GM21528 (cell line): ENCODE measurements at regions not wholly inside any gene's neighbourhood (a gene's known extent, or its start where the extent isn't known, plus 50 kb on each side); places are given as distances from the start of the nearest gene placed in this dataset.
"Not testable (repeated sequence)": the region's sequence is repeated elsewhere in the genome, so short reads cannot be mapped to it uniquely, and the experiment has no call there.

ENCODE experiments used
- ATAC-seq: cut with Tn5 transposase; IDR thresholded peaks from one replicate; pipeline ENCODE4 v1.9.1; 2021; ENCODE audit warnings: mild to moderate bottlenecking, moderate library complexity; ENCODE audit not compliant: unreplicated experiment, low FRiP score

- no peak for ATAC-seq
Measured at GRCh38 chr10:8128511-8128910, 74.0 kb downstream of the GATA3 start.

- ATAC-seq = no peak
Measured at GRCh38 chr10:8129438-8129837, 75.0 kb downstream of the GATA3 start.

- ATAC-seq = peak; percentile 75
Measured at GRCh38 chr10:8130973-8131911, 76.8 kb downstream of the GATA3 start.

GRCh38 chr10:8133146-8133545 lies 78.7 kb downstream of the GATA3 start:
- peak; percentile 70 for ATAC-seq

- ATAC-seq = no peak
Measured at GRCh38 chr10:8136736-8137135, 82.2 kb downstream of the GATA3 start.

- ATAC-seq = no peak
Measured at GRCh38 chr10:8137272-8137681, 82.8 kb downstream of the GATA3 start.

GRCh38 chr10:8137726-8138125 lies 83.2 kb downstream of the GATA3 start:
- no peak for ATAC-seq

GRCh38 chr10:8138471-8138870 lies 84.0 kb downstream of the GATA3 start:
- no peak for ATAC-seq

GRCh38 chr10:8144496-8144895 lies 90.0 kb downstream of the GATA3 start:
- no peak for ATAC-seq

GRCh38 chr10:8146650-8147049 lies 92.2 kb downstream of the GATA3 start:
- ATAC-seq = no peak

- no peak for ATAC-seq
Measured at GRCh38 chr10:8149991-8150390, 95.5 kb downstream of the GATA3 start.

- no peak for ATAC-seq
Measured at GRCh38 chr10:8150401-8150905, 96.0 kb downstream of the GATA3 start.

- no peak for ATAC-seq
Measured at GRCh38 chr10:8151086-8151485, 96.6 kb downstream of the GATA3 start.

- no peak for ATAC-seq
Measured at GRCh38 chr10:8156918-8157317, 102.4 kb downstream of the GATA3 start.

GRCh38 chr10:8158193-8159071 lies 103.9 kb downstream of the GATA3 start:
- no peak for ATAC-seq

- ATAC-seq = no peak
Measured at GRCh38 chr10:8159341-8160165, 105.1 kb downstream of the GATA3 start.

GRCh38 chr10:8163824-8164223 lies 109.3 kb downstream of the GATA3 start:
- ATAC-seq = no peak

GRCh38 chr10:8164640-8165039 lies 110.2 kb downstream of the GATA3 start:
- ATAC-seq = not testable (repeated sequence)

- ATAC-seq = no peak
Measured at GRCh38 chr10:8168836-8169235, 114.3 kb downstream of the GATA3 start.

- no peak for ATAC-seq
Measured at GRCh38 chr10:8171008-8171407, 116.5 kb downstream of the GATA3 start.
